C4-2B (cell line): ENCODE measurements at regions not wholly inside any gene's neighbourhood (a gene's known extent, or its start where the extent isn't known, plus 50 kb on each side); places are given as distances from the start of the nearest gene placed in this dataset.

Experiments used
- ZFX ChIP-seq: fragments of 450-650 bp; IDR thresholded peaks from 2 replicates; pipeline ENCODE4 v1.6.1; 2017
- TF ChIP-seq, protein P1 (sequence below): fragments of 450-650 bp; conservative IDR thresholded peaks from 2 replicates; pipeline ENCODE4 v1.5.1; 2017; ENCODE audit warnings: mild to moderate bottlenecking

DNA sequence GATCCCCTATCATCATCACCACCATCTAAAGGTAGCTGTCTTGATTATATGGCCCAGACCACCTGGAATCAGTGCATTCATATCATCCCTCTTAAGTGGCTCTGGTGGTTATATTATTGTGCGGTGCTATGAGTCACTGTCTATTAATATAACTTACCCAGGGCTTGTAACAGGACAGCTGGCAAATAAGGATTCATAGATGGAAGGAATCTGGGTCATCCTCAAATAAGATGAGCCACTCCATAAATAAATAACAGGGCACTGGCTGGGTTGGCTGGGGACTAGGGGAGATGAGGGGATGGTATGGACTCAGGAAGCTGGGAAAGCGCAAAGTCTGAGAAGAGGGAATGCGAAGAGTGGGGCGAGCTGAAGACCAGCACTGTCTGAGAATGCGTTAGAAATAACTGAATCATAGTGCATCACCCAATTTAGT is 216.1 kb downstream of the NUAK1 start:
- TF ChIP-seq, protein P1, sequence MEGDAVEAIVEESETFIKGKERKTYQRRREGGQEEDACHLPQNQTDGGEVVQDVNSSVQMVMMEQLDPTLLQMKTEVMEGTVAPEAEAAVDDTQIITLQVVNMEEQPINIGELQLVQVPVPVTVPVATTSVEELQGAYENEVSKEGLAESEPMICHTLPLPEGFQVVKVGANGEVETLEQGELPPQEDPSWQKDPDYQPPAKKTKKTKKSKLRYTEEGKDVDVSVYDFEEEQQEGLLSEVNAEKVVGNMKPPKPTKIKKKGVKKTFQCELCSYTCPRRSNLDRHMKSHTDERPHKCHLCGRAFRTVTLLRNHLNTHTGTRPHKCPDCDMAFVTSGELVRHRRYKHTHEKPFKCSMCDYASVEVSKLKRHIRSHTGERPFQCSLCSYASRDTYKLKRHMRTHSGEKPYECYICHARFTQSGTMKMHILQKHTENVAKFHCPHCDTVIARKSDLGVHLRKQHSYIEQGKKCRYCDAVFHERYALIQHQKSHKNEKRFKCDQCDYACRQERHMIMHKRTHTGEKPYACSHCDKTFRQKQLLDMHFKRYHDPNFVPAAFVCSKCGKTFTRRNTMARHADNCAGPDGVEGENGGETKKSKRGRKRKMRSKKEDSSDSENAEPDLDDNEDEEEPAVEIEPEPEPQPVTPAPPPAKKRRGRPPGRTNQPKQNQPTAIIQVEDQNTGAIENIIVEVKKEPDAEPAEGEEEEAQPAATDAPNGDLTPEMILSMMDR = no peak
- no peak for TF ChIP-seq ZFX
